Ascending aorta (tissue), 2 donors: ENCODE measurements at regions not wholly inside any gene's neighbourhood (a gene's known extent, or its start where the extent isn't known, plus 50 kb on each side); places are given as distances from the start of the nearest gene placed in this dataset.

Experiments used
- DNase-seq, 2 donors: peaks; one replicate each; pipeline ENCODE4 v3.0.0-alpha.2; 2019; ENCODE audit warnings: low spot score in 2 of 2
- H3K27ac ChIP-seq, 2 donors: fragments of 200-600 bp; sonication (generic); one replicate each; pipeline ENCODE4 v1.5.1; 2016 to 2017; ENCODE audit warnings: mild to moderate bottlenecking in 1 of 2
- H3K27me3 ChIP-seq: fragments of 200-600 bp; sonication (generic); one replicate; pipeline ENCODE4 v1.5.1; 2017
- H3K36me3 ChIP-seq, 2 donors: fragments of 200-600 bp; sonication (generic); one replicate each; pipeline ENCODE4 v1.5.1; 2016
- H3K4me1 ChIP-seq, 2 donors: fragments of 200-600 bp; sonication (generic); one replicate each; pipeline ENCODE4 v1.5.1; 2016 to 2017; ENCODE audit warnings: mild to moderate bottlenecking in 1 of 2
- H3K4me3 ChIP-seq, 2 donors: fragments of 200-600 bp; sonication (generic); one replicate each; pipeline ENCODE4 v1.5.1; 2016 to 2017; ENCODE audit warnings: mild to moderate bottlenecking in 1 of 2
- H3K9me3 ChIP-seq, 2 donors: fragments of 200-600 bp; sonication (generic); one replicate each; pipeline ENCODE4 v1.5.1; 2016
- intact Hi-C: fragments of 100-400 bp; cut with DNase I; formaldehyde crosslinking; loops from one replicate; pipeline ENCODE4 v1.15.1; 2023
- TF ChIP-seq, protein P1 (sequence below), 3 experiments: fragments of 200-600 bp in 2 of 3; fragments of 450-650 bp in 1 of 3; sonication (generic) in 2 of 3; IDR thresholded peaks; one replicate each; pipeline ENCODE4 v1.5.1; 2016 to 2019; ENCODE audit warnings: antibody characterized with exemption in 3 of 3, mild to moderate bottlenecking in 1 of 3, moderate library complexity in 1 of 3

DNA sequence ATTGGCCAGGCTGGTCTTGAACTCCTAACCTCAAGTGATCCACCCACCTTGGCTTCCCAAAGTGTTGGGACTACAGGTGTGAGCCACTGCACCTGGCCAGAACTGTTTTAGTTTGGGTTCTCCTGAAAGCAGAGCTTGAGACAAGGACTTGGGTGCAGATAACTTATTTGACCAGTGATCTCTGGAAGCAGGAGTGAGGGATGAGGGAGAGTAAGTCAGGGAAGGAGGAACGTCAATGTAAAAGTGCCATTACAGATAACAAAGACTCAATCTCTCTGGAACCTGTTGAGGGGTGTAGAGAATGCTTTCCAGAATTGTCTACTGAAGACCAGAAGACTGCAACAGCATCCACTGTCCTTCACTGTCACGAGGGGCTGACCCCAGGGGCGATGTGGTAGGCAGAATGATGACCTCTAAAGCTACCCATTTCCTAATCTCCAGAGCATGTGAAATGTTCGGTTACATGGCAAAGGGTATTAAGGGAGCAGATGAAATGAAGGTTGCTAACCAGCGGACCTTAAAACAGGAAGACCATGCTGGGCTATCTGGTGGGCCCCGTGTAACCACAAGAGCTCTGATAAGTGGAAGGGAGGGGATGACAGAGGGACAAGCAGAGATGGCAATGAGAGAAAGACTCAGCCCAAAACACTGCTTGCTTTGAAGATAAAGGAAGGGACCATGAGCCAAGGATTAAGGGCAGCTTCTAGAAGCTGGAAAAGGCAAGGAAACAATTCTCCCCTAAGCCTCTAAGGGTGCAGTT, 207.8 kb downstream of the RBM19 start:
- DNase-seq: no peak
- Histone ChIP-seq H3K9me3 (no peaks in the 10 kb centered on the region), H3K27me3 (no peaks in the 10 kb centered on the region), H3K36me3 (no peaks in the 10 kb centered on the region), H3K4me3 (no peak overlapping the region), H3K27ac (no peak overlapping the region), H3K4me1 (no peaks in the 10 kb centered on the region)
- intact Hi-C loops: no loop called here
- TF ChIP-seq, protein P1, sequence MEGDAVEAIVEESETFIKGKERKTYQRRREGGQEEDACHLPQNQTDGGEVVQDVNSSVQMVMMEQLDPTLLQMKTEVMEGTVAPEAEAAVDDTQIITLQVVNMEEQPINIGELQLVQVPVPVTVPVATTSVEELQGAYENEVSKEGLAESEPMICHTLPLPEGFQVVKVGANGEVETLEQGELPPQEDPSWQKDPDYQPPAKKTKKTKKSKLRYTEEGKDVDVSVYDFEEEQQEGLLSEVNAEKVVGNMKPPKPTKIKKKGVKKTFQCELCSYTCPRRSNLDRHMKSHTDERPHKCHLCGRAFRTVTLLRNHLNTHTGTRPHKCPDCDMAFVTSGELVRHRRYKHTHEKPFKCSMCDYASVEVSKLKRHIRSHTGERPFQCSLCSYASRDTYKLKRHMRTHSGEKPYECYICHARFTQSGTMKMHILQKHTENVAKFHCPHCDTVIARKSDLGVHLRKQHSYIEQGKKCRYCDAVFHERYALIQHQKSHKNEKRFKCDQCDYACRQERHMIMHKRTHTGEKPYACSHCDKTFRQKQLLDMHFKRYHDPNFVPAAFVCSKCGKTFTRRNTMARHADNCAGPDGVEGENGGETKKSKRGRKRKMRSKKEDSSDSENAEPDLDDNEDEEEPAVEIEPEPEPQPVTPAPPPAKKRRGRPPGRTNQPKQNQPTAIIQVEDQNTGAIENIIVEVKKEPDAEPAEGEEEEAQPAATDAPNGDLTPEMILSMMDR (IDR thresholded peaks at IDR 0.05): no peak

DNA sequence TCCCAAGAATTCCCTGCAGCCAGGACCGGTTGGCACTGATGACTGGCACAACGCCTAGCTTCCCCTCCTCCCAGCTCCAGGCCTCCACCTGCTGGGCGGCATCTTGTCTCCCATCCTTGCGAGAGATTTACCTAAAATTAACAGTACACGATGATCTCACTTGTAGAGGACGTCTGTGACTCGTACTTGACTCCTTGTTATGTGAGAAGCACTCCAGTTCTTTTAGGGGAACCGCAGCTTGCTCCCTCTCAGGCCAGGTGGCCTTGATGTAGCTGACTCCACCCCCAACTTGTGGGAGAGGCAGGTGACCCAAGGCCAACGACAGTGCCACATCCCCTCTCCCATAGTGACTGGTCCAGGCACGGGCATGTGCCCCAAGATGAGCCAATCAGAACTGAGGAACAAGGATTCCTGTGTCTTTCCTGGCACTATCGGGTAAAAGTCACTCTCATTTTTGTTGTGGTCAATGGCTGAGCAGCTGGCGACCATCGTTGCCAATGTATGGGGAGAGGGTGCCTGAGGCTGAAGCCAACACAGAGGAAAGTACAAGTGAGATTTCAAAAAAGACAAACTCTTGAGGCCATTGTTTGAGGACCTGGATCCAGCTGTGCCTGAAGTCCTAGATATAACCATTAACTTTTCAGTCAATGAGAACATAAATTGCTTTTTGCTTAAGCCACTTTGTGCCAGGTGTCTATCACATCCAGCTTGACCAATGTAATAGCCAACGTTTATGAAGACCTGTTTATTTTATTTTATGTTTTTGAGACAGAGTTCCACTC, 208.7 kb downstream of the RBM19 start:
- Histone ChIP-seq H3K4me3 (no peak overlapping the region), H3K27ac (no peak overlapping the region), H3K36me3 (no peaks in the 10 kb centered on the region), H3K27me3 (no peaks in the 10 kb centered on the region), H3K4me1 (no peaks in the 10 kb centered on the region), H3K9me3 (no peaks in the 10 kb centered on the region)
- no peak for DNase-seq
- TF ChIP-seq, protein P1 (IDR thresholded peaks at IDR 0.05): no peak
- intact Hi-C loops: no loop called here

DNA sequence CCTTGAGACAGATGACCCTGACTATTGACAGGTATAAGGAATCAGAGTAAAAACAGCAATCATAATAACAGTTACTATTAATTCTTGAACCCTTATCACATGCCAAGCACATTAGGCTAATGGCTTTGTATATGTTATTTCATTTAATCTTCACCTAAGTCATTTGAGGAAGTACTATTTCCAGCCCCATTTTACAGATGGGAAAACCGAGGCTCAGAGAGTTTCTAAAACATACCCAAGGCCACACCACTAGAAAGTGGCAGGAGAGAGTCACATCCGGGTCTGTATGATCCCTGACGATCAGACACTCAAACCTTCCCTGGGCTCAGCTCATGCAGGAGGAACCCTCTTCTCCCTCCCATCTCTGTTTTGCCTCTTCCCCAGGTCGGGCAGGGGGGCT, 209.5 kb downstream of the RBM19 start:
- no peak for DNase-seq
- intact Hi-C loops: no loop called here
- no peaks in the 10 kb centered on the region for H3K36me3 ChIP-seq
- H3K4me1 ChIP-seq: no peaks in the 10 kb centered on the region
- H3K9me3 ChIP-seq: no peaks in the 10 kb centered on the region
- TF ChIP-seq, protein P1 (IDR thresholded peaks at IDR 0.05): no peak
- H3K27me3 ChIP-seq: no peaks in the 10 kb centered on the region
- H3K27ac ChIP-seq: no peak overlapping the region
- H3K4me3 ChIP-seq: no peak overlapping the region

DNA sequence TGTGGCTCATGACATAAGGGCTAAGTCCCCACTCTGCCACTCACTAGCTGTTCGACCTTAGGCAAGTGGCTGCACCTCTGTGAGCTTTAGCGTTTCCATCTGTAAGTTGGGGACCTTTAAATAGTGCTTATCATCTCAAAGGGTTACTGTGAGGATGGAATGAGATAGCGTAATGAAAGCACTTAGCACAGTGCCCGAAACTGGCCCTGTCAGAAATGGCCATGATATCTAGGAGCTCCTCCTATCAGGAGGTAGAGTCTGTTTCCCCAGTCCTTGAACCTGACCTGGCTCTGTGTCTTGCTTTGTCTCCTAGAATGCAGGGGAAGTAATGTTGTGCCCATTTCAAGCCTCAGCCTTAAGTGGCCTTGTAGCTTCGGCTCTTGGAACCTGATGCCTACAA, 211.0 kb downstream of the RBM19 start:
- Histone ChIP-seq H3K36me3 (no peaks in the 10 kb centered on the region), H3K27me3 (no peaks in the 10 kb centered on the region), H3K4me1 (no peaks in the 10 kb centered on the region), H3K9me3 (no peaks in the 10 kb centered on the region), H3K27ac (no peak overlapping the region), H3K4me3 (no peak overlapping the region)
- DNase-seq: no peak
- intact Hi-C loops: no loop called here
- TF ChIP-seq, protein P1 (IDR thresholded peaks at IDR 0.05): no peak

DNA sequence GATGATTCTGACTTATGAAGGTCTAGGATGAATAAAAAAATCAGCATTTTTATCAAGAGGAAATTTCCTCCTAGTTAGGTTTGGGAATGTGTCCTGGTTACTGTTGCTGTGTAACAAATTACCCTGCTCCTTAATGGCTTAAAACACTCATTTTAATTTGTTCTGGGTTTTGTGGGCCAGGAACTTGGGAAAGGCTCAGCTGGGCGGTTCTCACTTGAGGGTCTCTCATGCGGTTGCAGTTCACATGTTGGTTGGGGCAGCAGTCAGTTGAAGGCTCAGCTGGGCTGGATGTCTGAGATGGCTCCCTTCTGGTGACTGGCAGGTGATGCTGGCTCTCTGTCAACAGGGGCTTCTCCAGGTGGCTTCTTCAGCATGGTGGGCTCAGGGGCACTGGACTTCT, 214.6 kb downstream of the RBM19 start:
- Histone ChIP-seq H3K4me3 (no peak overlapping the region), H3K27ac (no peak overlapping the region), H3K27me3 (no peaks in the 10 kb centered on the region), H3K9me3 (no peaks in the 10 kb centered on the region), H3K36me3 (no peaks in the 10 kb centered on the region), H3K4me1 (no peaks in the 10 kb centered on the region)
- TF ChIP-seq, protein P1 (IDR thresholded peaks at IDR 0.05): no peak
- intact Hi-C loops: no loop called here
- no peak for DNase-seq
